HFFc6 (cell line): ENCODE measurements at regions not wholly inside any gene's neighbourhood (a gene's known extent, or its start where the extent isn't known, plus 50 kb on each side); places are given as distances from the start of the nearest gene placed in this dataset.
"Not testable (repeated sequence)": the region's sequence is repeated elsewhere in the genome, so short reads cannot be mapped to it uniquely, and the experiment has no call there.

Experiments
- DNase-seq: peaks from one replicate; pipeline ENCODE4 v3.0.0-alpha.2; 2018
- H3K27ac Mint-ChIP-seq: 2 replicates; pipeline ENCODE4 v1.8.0; 2020; ENCODE audit warnings: mild to moderate bottlenecking, mixed read lengths
- H3K27me3 Mint-ChIP-seq: 2 replicates; pipeline ENCODE4 v1.8.0; 2021; ENCODE audit warnings: mild to moderate bottlenecking, moderate library complexity, mixed read lengths; ENCODE audit not compliant: insufficient read depth
- H3K36me3 Mint-ChIP-seq: 2 replicates; pipeline ENCODE4 v1.8.0; 2021; ENCODE audit warnings: low read depth, mixed read lengths
- H3K4me1 Mint-ChIP-seq: 2 replicates; pipeline ENCODE4 v1.8.0; 2020; ENCODE audit warnings: low read depth, mixed read lengths
- H3K4me3 Mint-ChIP-seq: 2 replicates; pipeline ENCODE4 v1.8.0; 2020; ENCODE audit warnings: mild to moderate bottlenecking, moderate library complexity, mixed read lengths
- H3K9me3 Mint-ChIP-seq: 2 replicates; pipeline ENCODE4 v1.8.0; 2020; ENCODE audit warnings: mild to moderate bottlenecking, mixed read lengths
- CTCF ChIP-seq: fragments of 200-600 bp; sonication (generic); IDR thresholded peaks from 2 replicates; pipeline ENCODE4 v1.5.0; 2021; ENCODE audit warnings: antibody characterized with exemption, mild to moderate bottlenecking

GRCh38 chr5:24170026-24170425 lies 474.8 kb downstream of the CDH10 start:
- no peaks in the 10 kb centered on the region for H3K4me1 Mint-ChIP-seq
- H3K9me3 Mint-ChIP-seq, result peaks cover 38% of the 10 kb centered on the region
- no peak for TF ChIP-seq CTCF
- no peak for DNase-seq
- H3K27ac Mint-ChIP-seq, result no peak overlapping the region
- H3K27me3 Mint-ChIP-seq, result no peaks in the 10 kb centered on the region; the same call in 1 of the 2 replicates
- H3K36me3 Mint-ChIP-seq, result no peaks in the 10 kb centered on the region
- no peak overlapping the region for H3K4me3 Mint-ChIP-seq

GRCh38 chr5:24170930-24171329 lies 473.8 kb downstream of the CDH10 start:
- not testable (repeated sequence) for H3K36me3 Mint-ChIP-seq, H3K4me3 Mint-ChIP-seq
- H3K9me3 Mint-ChIP-seq, result peaks cover 32% of the 10 kb centered on the region

GRCh38 chr5:24177821-24178220 lies 467.0 kb downstream of the CDH10 start:
- TF ChIP-seq CTCF, result no peak
- H3K27me3 Mint-ChIP-seq, result no peaks in the 10 kb centered on the region; the same call in 1 of the 2 replicates
- H3K27ac Mint-ChIP-seq, result no peak overlapping the region
- no peaks in the 10 kb centered on the region for H3K36me3 Mint-ChIP-seq
- H3K9me3 Mint-ChIP-seq, result peaks cover 35% of the 10 kb centered on the region
- DNase-seq, result no peak
- H3K4me1 Mint-ChIP-seq, result no peaks in the 10 kb centered on the region
- no peak overlapping the region for H3K4me3 Mint-ChIP-seq

More at GRCh38 chr5:24170930-24171329, 473.8 kb downstream of the CDH10 start:
- H3K27me3 Mint-ChIP-seq, H3K27ac Mint-ChIP-seq, DNase-seq, H3K4me1 Mint-ChIP-seq: not testable (repeated sequence)

GRCh38 chr5:24183981-24184380 lies 460.8 kb downstream of the CDH10 start:
- DNase-seq, result no peak
- H3K9me3 Mint-ChIP-seq, result peaks cover 26% of the 10 kb centered on the region
- H3K4me3 Mint-ChIP-seq, result no peak overlapping the region

GRCh38 chr5:24188216-24188925 lies 456.4 kb downstream of the CDH10 start:
- no peak overlapping the region for H3K27ac Mint-ChIP-seq
- TF ChIP-seq CTCF, result no peak
- H3K4me3 Mint-ChIP-seq, result no peak overlapping the region
- no peak for DNase-seq
- no peaks in the 10 kb centered on the region for H3K36me3 Mint-ChIP-seq
- no peaks in the 10 kb centered on the region for H3K27me3 Mint-ChIP-seq
- peaks cover 21% of the 10 kb centered on the region for H3K9me3 Mint-ChIP-seq
- no peaks in the 10 kb centered on the region for H3K4me1 Mint-ChIP-seq

More at GRCh38 chr5:24183981-24184380, 460.8 kb downstream of the CDH10 start:
- no peaks in the 10 kb centered on the region for H3K27me3 Mint-ChIP-seq
- H3K4me1 Mint-ChIP-seq, result no peaks in the 10 kb centered on the region
- H3K27ac Mint-ChIP-seq, result no peak overlapping the region
- H3K36me3 Mint-ChIP-seq, result no peaks in the 10 kb centered on the region
- no peak for TF ChIP-seq CTCF

- H3K27ac Mint-ChIP-seq, result no peak overlapping the region
- H3K4me3 Mint-ChIP-seq, result no peak overlapping the region
- H3K36me3 Mint-ChIP-seq, result no peaks in the 10 kb centered on the region
- DNase-seq, result no peak
- TF ChIP-seq CTCF, result no peak
- peaks cover 40% of the 10 kb centered on the region for H3K9me3 Mint-ChIP-seq
- H3K27me3 Mint-ChIP-seq, result no peaks in the 10 kb centered on the region
- no peaks in the 10 kb centered on the region for H3K4me1 Mint-ChIP-seq
Observed at GRCh38 chr5:24196789-24197188, 448.0 kb downstream of the CDH10 start.
